HG02610 (cell line): ENCODE measurements at regions not wholly inside any gene's neighbourhood (a gene's known extent, or its start where the extent isn't known, plus 50 kb on each side); places are given as distances from the start of the nearest gene placed in this dataset.

Source experiments
- ATAC-seq: cut with Tn5 transposase; IDR thresholded peaks from one replicate; pipeline ENCODE4 v1.9.1; 2021; ENCODE audit warnings: mild to moderate bottlenecking, moderate library complexity; ENCODE audit not compliant: unreplicated experiment

GRCh38 chr3:180282386-180282785 lies 245.6 kb upstream of the PEX5L start:
- no peak for ATAC-seq

DNA sequence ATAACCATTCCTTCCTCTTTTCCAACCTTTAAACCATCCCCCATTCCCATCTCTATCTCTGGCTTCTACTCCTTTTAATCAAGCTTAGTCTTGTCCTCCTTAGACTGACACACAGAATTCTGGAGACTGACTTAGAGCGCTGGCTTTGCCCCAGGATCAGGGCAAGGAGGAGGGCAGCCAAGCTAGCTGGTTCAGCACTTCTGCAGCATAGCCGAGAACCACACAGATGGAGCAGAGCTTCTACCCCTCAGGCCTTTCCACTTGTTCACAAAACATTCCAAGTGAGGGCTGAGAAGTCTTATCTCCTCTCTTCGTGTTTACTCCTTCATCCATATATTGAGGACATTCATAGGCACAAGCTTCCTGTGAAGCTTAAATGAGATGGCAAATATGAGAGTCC lies 246.5 kb upstream of the PEX5L start:
- ATAC-seq, result no peak

DNA sequence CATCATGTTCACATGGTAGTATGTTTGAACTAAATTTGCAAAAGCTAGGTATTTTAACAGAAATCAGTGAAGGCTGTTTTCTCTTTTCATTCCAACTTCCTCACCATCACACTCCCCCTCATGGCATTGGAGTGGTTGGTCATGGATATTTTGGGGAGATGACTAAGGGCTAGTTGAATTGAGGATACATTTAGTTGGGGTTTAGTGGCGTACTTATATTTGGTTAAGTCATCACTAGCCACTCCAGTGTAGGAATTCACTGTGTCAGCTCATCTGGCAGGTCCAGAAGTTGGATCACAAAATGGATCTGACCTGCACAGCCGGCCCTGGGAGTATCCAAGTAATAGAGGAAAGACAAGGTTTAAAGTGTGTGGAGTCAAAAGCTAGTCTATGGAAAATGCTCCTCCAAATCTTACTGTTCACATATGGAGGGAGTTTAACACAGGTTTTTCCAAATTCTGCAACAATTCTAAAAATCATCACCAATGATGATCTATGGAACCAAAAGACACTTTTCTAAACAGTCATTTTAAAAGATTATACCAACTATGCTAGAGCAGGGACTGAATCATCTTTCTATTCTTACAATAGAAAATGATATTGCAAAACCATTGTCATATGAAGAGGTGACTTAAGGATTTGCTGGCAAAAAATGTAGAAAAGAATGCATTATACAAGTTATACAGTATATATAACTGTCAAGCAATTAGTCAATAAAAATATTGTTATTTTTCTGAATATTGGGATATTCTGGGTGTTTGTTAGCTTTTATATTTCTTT lies 247.8 kb upstream of the PEX5L start:
- ATAC-seq, result no peak

GRCh38 chr3:180287703-180288102 lies 251.0 kb upstream of the PEX5L start:
- no peak for ATAC-seq

- ATAC-seq, result no peak
These were observed 252.1 kb upstream of the PEX5L start for GRCh38 chr3:180288816-180289215.

- peak; percentile 89 for ATAC-seq
These were observed 253.6 kb upstream of the PEX5L start for GRCh38 chr3:180290300-180290699.

- ATAC-seq, result no peak
These were observed 257.7 kb upstream of the PEX5L start for GRCh38 chr3:180294282-180295027.

GRCh38 chr3:180295811-180296210 lies 259.1 kb upstream of the PEX5L start:
- ATAC-seq, result no peak

DNA sequence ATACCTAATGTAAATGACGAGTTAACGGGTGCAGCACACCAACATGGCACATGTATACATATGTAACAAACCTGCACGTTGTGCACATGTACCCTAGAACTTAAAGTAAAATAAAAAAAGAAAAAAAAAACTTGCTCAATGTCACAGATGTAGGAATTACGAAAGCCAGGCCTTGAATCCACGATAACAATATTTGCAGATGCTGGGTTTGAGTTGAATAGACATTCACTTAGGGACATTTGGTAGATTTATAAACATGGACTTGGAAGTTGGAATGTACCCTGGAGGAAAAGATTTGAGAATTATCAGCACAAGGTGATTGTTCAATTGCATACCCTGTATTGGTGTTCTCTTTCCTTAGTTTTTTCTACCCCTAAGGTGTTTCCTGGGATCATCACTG lies 260.2 kb upstream of the PEX5L start:
- ATAC-seq, result no peak

GRCh38 chr3:180306155-180306554 lies 269.4 kb upstream of the PEX5L start:
- no peak for ATAC-seq

GRCh38 chr3:180306691-180307090 lies 270.0 kb upstream of the PEX5L start:
- ATAC-seq, result no peak

DNA sequence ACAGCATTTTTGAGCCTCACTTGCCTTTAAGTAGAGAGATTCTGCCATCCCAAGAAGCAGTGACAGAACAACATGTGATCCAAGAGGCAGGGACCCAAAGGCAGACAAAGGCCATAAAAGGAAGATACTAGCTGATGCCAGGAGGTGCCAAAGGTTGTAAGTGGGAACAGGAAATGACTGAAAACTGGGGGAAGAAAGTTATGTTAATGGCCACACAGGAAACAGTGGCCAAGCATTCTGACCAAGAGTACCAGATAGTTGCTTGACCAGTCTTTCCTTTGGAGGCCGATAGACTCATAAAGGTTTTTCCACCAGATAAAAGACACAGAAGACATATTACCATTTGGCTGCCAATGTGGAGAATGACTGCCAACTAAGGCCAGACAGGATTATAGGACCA lies 274.5 kb upstream of the PEX5L start:
- no peak for ATAC-seq

- ATAC-seq, result no peak
These were observed 279.6 kb upstream of the PEX5L start for GRCh38 chr3:180316321-180316720.

GRCh38 chr3:180319461-180319860 lies 282.5 kb upstream of the TTC14 start:
- no peak for ATAC-seq

GRCh38 chr3:180320631-180321030 lies 281.3 kb upstream of the TTC14 start:
- no peak for ATAC-seq

- ATAC-seq, result no peak
These were observed 280.4 kb upstream of the TTC14 start for GRCh38 chr3:180321534-180321933.

GRCh38 chr3:180322829-180323228 lies 279.1 kb upstream of the TTC14 start:
- no peak for ATAC-seq

GRCh38 chr3:180324791-180325190 lies 277.2 kb upstream of the TTC14 start:
- ATAC-seq, result no peak

DNA sequence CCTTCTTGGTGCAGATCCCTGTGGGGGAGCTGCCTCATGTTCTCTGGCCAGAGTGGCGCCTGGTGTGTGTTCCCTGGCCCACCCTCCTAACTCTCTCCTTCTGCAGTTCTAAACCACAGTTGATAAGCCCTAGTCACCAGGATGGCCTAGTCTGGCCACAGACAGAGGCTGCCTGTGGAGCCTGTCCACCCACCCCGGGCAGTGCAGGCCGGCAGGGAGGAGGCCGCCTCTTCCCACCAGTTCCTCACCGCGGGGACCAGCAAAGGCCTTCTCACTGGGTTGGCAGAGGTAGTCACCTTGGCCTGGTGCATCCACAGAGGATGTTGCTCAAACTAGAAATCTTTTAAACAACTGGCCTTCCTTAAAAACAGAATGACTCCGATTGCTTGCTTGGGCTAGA lies 276.4 kb upstream of the TTC14 start:
- ATAC-seq, result no peak

DNA sequence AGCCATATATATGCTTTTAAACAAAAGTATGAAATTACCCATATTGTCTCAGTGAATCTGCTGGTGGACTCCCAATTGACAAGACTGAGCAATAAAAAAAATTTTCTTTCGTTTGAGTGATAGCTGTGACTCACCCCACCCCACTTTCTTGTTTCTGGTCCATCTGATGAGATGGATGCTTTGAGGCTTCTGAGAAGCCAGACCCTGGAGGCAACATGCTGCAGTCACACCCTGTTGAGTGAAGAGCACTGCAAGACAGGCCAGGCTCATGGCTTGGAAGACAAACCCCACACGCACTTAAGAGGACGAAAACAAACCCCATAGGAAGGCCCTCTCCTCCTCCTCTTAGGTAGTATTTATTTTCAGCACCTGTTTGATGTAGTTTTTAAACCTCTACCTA lies 276.0 kb upstream of the TTC14 start:
- ATAC-seq, result no peak

DNA sequence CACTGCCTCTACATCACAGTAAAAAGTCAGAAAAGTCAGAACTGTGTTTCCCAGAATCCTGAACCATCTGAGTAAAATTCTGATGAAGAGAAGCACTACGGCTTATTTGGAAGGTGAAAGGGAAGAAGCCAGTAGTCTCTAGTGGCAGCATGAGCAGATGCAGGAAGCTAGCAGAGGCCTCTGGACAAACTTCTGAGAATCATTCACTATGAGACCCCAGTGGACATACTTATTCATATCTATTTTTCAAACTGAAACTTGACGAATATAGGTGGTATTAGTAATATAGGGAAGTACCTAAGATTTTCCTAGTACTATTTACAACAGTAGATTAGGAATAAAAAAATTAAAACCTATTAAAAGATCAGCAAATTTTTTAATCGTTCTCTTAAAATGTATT lies 272.8 kb upstream of the TTC14 start:
- peak; percentile 87 for ATAC-seq

GRCh38 chr3:180329847-180330246 lies 272.1 kb upstream of the TTC14 start:
- no peak for ATAC-seq
